Keratinocyte (primary cell): ENCODE measurements at regions not wholly inside any gene's neighbourhood (a gene's known extent, or its start where the extent isn't known, plus 50 kb on each side); places are given as distances from the start of the nearest gene placed in this dataset.

ENCODE experiments used
- DNase-seq: peaks from one replicate; pipeline ENCODE4 v3.0.0-alpha.2; 2011; ENCODE audit warnings: low read depth, missing footprints, low spot score
- FAIRE-seq: peaks from 2 replicates; lab custom pipeline; 2011; peaks lifted over from hg19 to GRCh38; lab: Jason Lieb, UNC
- H2AFZ ChIP-seq: 2 replicates; pipeline ENCODE4 v1.6.0; 2012; ENCODE audit warnings: low read length, control low read depth, inconsistent platforms; ENCODE audit not compliant: control insufficient read depth
- H3K27ac ChIP-seq: 2 replicates; pipeline ENCODE4 v1.5.1; 2011; ENCODE audit warnings: low read length; ENCODE audit not compliant: control insufficient read depth, insufficient read depth
- H3K27me3 ChIP-seq: 3 replicates; pipeline ENCODE4 v1.6.0; 2011; ENCODE audit warnings: low read length; ENCODE audit not compliant: control insufficient read depth, insufficient read depth; ENCODE audit errors: extremely low read depth
- H3K36me3 ChIP-seq, 2 experiments: 2 replicates in 1 of 2; 3 replicates in 1 of 2; pipeline ENCODE4 v1.5.1; 2011; ENCODE audit warnings: low read length in 2 of 2, mild to moderate bottlenecking in 1 of 2; ENCODE audit not compliant: control insufficient read depth in 2 of 2, insufficient read depth in 2 of 2; ENCODE audit errors: extremely low read depth in 1 of 2
- H3K4me1 ChIP-seq: 3 replicates; pipeline ENCODE4 v1.5.1; 2011; ENCODE audit warnings: low read length; ENCODE audit not compliant: control insufficient read depth, insufficient read depth; ENCODE audit errors: extremely low read depth
- H3K4me2 ChIP-seq: 3 replicates; pipeline ENCODE4 v1.6.0; 2011; ENCODE audit warnings: low read depth, low read length; ENCODE audit not compliant: control insufficient read depth, insufficient read depth; ENCODE audit errors: extremely low read depth
- H3K4me3 ChIP-seq, 3 experiments: fragments of 200-600 bp in 1 of 3; sonication (generic) in 1 of 3; 2 replicates in 2 of 3; 3 replicates in 1 of 3; pipeline ENCODE4 v1.5.1; 2011 to 2016; ENCODE audit warnings: low read length in 3 of 3, mild to moderate bottlenecking in 3 of 3, control low read depth in 2 of 3, inconsistent platforms in 1 of 3, low read depth in 1 of 3, mixed read lengths in 1 of 3, mixed run types in 1 of 3, moderate library complexity in 1 of 3; ENCODE audit not compliant: control insufficient read depth in 2 of 3, insufficient read depth in 2 of 3; ENCODE audit errors: extremely low read depth in 1 of 3
- H3K79me2 ChIP-seq: 2 replicates; pipeline ENCODE4 v1.6.0; 2012; ENCODE audit warnings: low read length; ENCODE audit not compliant: control insufficient read depth, insufficient read depth
- H3K9ac ChIP-seq: 3 replicates; pipeline ENCODE4 v1.6.0; 2011; ENCODE audit warnings: low read length; ENCODE audit not compliant: control insufficient read depth, insufficient read depth; ENCODE audit errors: extremely low read depth
- H3K9me1 ChIP-seq: 3 replicates; pipeline ENCODE4 v1.6.0; 2011; ENCODE audit warnings: low read length; ENCODE audit not compliant: control insufficient read depth, insufficient read depth; ENCODE audit errors: extremely low read depth
- H3K9me3 ChIP-seq: 2 replicates; pipeline ENCODE4 v1.5.1; 2012; ENCODE audit warnings: low read depth, low read length; ENCODE audit not compliant: control insufficient read depth
- H4K20me1 ChIP-seq: 3 replicates; pipeline ENCODE4 v1.6.0; 2011; ENCODE audit warnings: low read length; ENCODE audit not compliant: control insufficient read depth, insufficient read depth; ENCODE audit errors: extremely low read depth
- CTCF ChIP-seq, 3 experiments: IDR thresholded peaks in 1 of 3; conservative IDR thresholded peaks in 1 of 3; optimal IDR thresholded peaks in 1 of 3; 2 replicates in 2 of 3; 3 replicates in 1 of 3; pipeline versions ENCODE3 to v1.5.1; 2011; ENCODE audit warnings: low read length in 3 of 3, mild to moderate bottlenecking in 3 of 3, moderate library complexity in 2 of 3, control low read depth in 1 of 3, inconsistent platforms in 1 of 3; ENCODE audit not compliant: insufficient read depth in 2 of 3; ENCODE audit errors: extremely low read depth in 1 of 3
- EZH2 ChIP-seq: IDR thresholded peaks from one replicate; pipeline ENCODE4 v1.6.1; 2012; ENCODE audit warnings: inconsistent platforms, mild to moderate bottlenecking, low read length, moderate library complexity
- dilution Hi-C: fragments of 300-500 bp; cut with MboI; formaldehyde crosslinking; loops from one replicate; pipeline ENCODE4 v1.7.0; 2020; ENCODE audit warnings: low sequenced_read_pairs; ENCODE audit not compliant: extremely low pct_ligation_motif_present

- DNase-seq (no peak), FAIRE-seq (no peak)
- H2AFZ ChIP-seq = no peak overlapping the region
- no peak overlapping the region for H3K9ac ChIP-seq
- dilution Hi-C loops = no loop called here
- no peak overlapping the region for H3K27ac ChIP-seq
- no peak overlapping the region for H3K4me2 ChIP-seq
- H3K4me3 ChIP-seq = no peak overlapping the region
- no peaks in the 10 kb centered on the region for H3K27me3 ChIP-seq
- no peaks in the 10 kb centered on the region for H3K36me3 ChIP-seq
- H3K9me3 ChIP-seq = no peaks in the 10 kb centered on the region
- TF ChIP-seq CTCF (optimal IDR thresholded peaks at IDR 0.05 in 1 of 3, IDR thresholded peaks at IDR 0.05 in 1 of 3, conservative IDR thresholded peaks at IDR 0.05 in 1 of 3; ENCODE audit: extremely low read depth in 1 of 3, insufficient read depth in 2 of 3, low read length in 3 of 3) (no peak), EZH2 (no peak)
- H3K9me1 ChIP-seq = no peaks in the 10 kb centered on the region
- H3K79me2 ChIP-seq = no peaks in the 10 kb centered on the region
- H3K4me1 ChIP-seq = no peaks in the 10 kb centered on the region
- no peaks in the 10 kb centered on the region for H4K20me1 ChIP-seq
These were observed 163.7 kb upstream of the POU3F1 start for GRCh38 chr1:38210021-38210894.

DNA sequence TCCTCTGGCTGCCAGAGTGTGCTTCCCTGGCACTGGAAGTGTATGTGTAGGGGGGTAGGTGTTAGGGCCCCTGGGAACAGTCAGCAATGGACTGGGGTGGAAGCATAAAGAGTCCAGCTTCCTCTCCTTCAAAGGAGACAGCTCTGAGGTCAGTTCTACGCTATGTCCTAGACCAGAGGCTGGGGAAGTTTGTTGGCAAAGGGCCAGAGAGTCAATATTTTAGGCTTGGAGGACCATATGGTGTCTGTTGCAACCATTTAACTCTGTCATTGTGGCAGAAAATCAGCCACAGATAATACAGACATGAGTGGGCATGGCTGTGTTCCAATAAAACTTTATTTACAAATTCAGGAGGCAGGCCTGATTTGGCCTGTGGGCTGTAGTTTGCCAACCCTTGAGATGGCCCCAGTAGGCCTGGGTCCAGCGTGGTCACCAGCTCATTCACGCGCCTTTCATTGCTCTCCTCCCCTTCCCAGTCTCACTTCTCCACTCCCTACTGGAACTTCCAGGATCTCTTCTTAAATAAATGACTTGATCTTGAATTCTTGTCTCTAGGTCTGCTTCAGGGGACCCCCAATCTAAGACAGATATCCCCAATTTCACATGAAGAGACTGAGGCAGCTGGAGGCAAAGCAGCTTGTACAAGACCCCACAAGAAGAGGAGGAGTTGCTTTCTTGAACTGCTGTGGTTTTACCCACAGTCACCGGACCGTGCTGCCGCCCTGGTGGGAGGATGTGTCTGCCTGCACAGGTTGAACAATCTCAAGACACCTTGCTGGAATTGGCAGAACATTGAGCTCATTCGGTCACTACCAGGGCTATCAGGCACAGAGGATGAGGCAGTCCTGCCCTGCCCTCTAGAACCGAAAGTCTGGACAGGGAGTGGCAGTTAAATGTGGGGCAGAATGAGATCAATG is 162.4 kb upstream of the POU3F1 start:
- DNase-seq (no peak), FAIRE-seq (no peak)
- H3K9ac ChIP-seq = no peak overlapping the region
- no peaks in the 10 kb centered on the region for H3K9me3 ChIP-seq
- no peak overlapping the region for H3K4me3 ChIP-seq
- no peak overlapping the region for H2AFZ ChIP-seq
- H3K27ac ChIP-seq = no peak overlapping the region
- H3K9me1 ChIP-seq = no peaks in the 10 kb centered on the region
- no peaks in the 10 kb centered on the region for H4K20me1 ChIP-seq
- dilution Hi-C loops = no loop called here
- no peak overlapping the region for H3K4me2 ChIP-seq
- no peaks in the 10 kb centered on the region for H3K36me3 ChIP-seq
- H3K79me2 ChIP-seq = no peaks in the 10 kb centered on the region
- H3K4me1 ChIP-seq = no peaks in the 10 kb centered on the region
- no peaks in the 10 kb centered on the region for H3K27me3 ChIP-seq
- peak in 1 of 3 experiments; percentile 7 for TF ChIP-seq CTCF (optimal IDR thresholded peaks at IDR 0.05 in 1 of 3, IDR thresholded peaks at IDR 0.05 in 1 of 3, conservative IDR thresholded peaks at IDR 0.05 in 1 of 3; ENCODE audit: extremely low read depth in 1 of 3, insufficient read depth in 2 of 3, low read length in 3 of 3)
- TF ChIP-seq EZH2 = no peak
